Adrenal gland (tissue), 5 donors: ENCODE measurements at regions not wholly inside any gene's neighbourhood (a gene's known extent, or its start where the extent isn't known, plus 50 kb on each side); places are given as distances from the start of the nearest gene placed in this dataset.

Experiments
- POLR2A ChIP-seq, 2 donors: fragments of 450-650 bp; IDR thresholded peaks; one replicate each; pipeline ENCODE4 v1.6.1; 2017; ENCODE audit warnings: antibody characterized with exemption in 2 of 2, mild to moderate bottlenecking in 2 of 2, moderate library complexity in 1 of 2
- TF ChIP-seq, protein P1 (sequence below), 6 experiments: fragments of 450-650 bp in 4 of 6; fragments of 200-600 bp in 2 of 6; sonication (generic) in 1 of 6; IDR thresholded peaks; 1 replicate in 5 of 6; 2 replicates in 1 of 6; pipeline versions ENCODE4 v1.5.1 to v1.8.0; 2016 to 2021; ENCODE audit warnings: antibody characterized with exemption in 6 of 6, mild to moderate bottlenecking in 2 of 6, moderate library complexity in 1 of 6
- donor health status: DM: no; HTN: no; CAD: no.

DNA sequence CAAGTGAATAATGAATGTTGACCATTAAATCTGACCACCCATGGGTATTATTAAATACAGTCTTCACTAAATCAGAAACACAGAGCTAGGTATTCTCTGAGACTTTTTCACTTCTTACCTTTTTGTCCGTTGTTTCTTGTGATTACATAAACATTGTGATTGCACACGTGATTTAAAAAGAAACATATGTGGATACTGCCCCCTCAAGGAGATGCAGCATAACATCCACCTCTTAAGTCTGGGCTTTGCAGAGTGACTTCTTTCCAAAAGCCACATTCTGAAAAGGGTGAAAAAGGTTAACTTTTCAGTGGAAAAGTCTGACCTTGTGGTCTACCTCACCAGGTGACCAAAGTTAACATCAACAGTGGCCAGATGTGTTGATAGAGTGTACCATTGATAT is 185.5 kb upstream of the FAR2 start:
- no peak for TF ChIP-seq POLR2A (IDR thresholded peaks at IDR 0.05)
- TF ChIP-seq, protein P1, sequence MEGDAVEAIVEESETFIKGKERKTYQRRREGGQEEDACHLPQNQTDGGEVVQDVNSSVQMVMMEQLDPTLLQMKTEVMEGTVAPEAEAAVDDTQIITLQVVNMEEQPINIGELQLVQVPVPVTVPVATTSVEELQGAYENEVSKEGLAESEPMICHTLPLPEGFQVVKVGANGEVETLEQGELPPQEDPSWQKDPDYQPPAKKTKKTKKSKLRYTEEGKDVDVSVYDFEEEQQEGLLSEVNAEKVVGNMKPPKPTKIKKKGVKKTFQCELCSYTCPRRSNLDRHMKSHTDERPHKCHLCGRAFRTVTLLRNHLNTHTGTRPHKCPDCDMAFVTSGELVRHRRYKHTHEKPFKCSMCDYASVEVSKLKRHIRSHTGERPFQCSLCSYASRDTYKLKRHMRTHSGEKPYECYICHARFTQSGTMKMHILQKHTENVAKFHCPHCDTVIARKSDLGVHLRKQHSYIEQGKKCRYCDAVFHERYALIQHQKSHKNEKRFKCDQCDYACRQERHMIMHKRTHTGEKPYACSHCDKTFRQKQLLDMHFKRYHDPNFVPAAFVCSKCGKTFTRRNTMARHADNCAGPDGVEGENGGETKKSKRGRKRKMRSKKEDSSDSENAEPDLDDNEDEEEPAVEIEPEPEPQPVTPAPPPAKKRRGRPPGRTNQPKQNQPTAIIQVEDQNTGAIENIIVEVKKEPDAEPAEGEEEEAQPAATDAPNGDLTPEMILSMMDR (IDR thresholded peaks at IDR 0.05): peak in 2 of 6 experiments; percentile 38 to 48
